ENCODE measurements at regions not wholly inside any gene's neighbourhood (a gene's known extent, or its start where the extent isn't known, plus 50 kb on each side); places are given as distances from the start of the nearest gene placed in this dataset.

- no peak for DNase-seq
Observed at GRCh38 chr12:126663304-126664094, 1598.3 kb downstream of the AACS start.

- no peak for DNase-seq
Observed at GRCh38 chr12:126667339-126667738, 1599.6 kb upstream of the TMEM132C start.

GRCh38 chr12:126668538-126668937 lies 1598.4 kb upstream of the TMEM132C start:
- DNase-seq = no peak

GRCh38 chr12:126668961-126669360 lies 1598.0 kb upstream of the TMEM132C start:
- no peak for DNase-seq

GRCh38 chr12:126676434-126676833 lies 1590.5 kb upstream of the TMEM132C start:
- no peak for DNase-seq

- no peak for DNase-seq
Observed at GRCh38 chr12:126681676-126682075, 1585.3 kb upstream of the TMEM132C start.

GRCh38 chr12:126684703-126685102 lies 1582.3 kb upstream of the TMEM132C start:
- DNase-seq = no peak

- no peak for DNase-seq
Observed at GRCh38 chr12:126685636-126686035, 1581.3 kb upstream of the TMEM132C start.

GRCh38 chr12:126688556-126688955 lies 1578.4 kb upstream of the TMEM132C start:
- DNase-seq = no peak

GRCh38 chr12:126700096-126700495 lies 1566.9 kb upstream of the TMEM132C start:
- no peak for DNase-seq

- no peak for DNase-seq
Observed at GRCh38 chr12:126704609-126705008, 1562.4 kb upstream of the TMEM132C start.

GRCh38 chr12:126706300-126706699 lies 1560.7 kb upstream of the TMEM132C start:
- no peak for DNase-seq

- no peak for DNase-seq
Observed at GRCh38 chr12:126708492-126708896, 1558.5 kb upstream of the TMEM132C start.

- no peak for DNase-seq
Observed at GRCh38 chr12:126718365-126718764, 1548.6 kb upstream of the TMEM132C start.

- DNase-seq = no peak
Observed at GRCh38 chr12:126719912-126720705, 1546.9 kb upstream of the TMEM132C start.

- no peak for DNase-seq
Observed at GRCh38 chr12:126726481-126727217, 1540.3 kb upstream of the TMEM132C start.

- DNase-seq = no peak
Observed at GRCh38 chr12:126727218-126728075, 1539.5 kb upstream of the TMEM132C start.

GRCh38 chr12:126734296-126734695 lies 1532.7 kb upstream of the TMEM132C start:
- no peak for DNase-seq

- DNase-seq = no peak
Observed at GRCh38 chr12:126734710-126735109, 1532.3 kb upstream of the TMEM132C start.

GRCh38 chr12:126741536-126742240 lies 1525.3 kb upstream of the TMEM132C start:
- DNase-seq = no peak

- DNase-seq = no peak
Observed at GRCh38 chr12:126742241-126742641, 1524.7 kb upstream of the TMEM132C start.

Data from amniotic stem cell (primary cell).